ENCODE measurements at regions not wholly inside any gene's neighbourhood (a gene's known extent, or its start where the extent isn't known, plus 50 kb on each side); places are given as distances from the start of the nearest gene placed in this dataset.

- H3K36me3 ChIP-seq (ENCODE audit: insufficient read depth, low read length): no peaks in the 10 kb centered on the region
- H3K27me3 ChIP-seq (ENCODE audit: control insufficient read depth in 1 of 2, insufficient read depth in 2 of 2, low read length in 2 of 2): no peaks in the 10 kb centered on the region
- no peaks in the 10 kb centered on the region for H3K4me1 ChIP-seq (ENCODE audit: insufficient read depth, low read length)
- H3K9ac ChIP-seq (ENCODE audit: low read length): no peak overlapping the region
- H3K27ac ChIP-seq (ENCODE audit: low read depth, low read length): no peak overlapping the region
- H3K4me3 ChIP-seq (ENCODE audit: low read depth in 1 of 2, low read length in 2 of 2): no peak overlapping the region
- no peaks in the 10 kb centered on the region for H3K9me3 ChIP-seq (ENCODE audit: low read length)
These were observed 501.7 kb downstream of the ARHGEF28 start for GRCh38 chr5:74127381-74128320.

GRCh38 chr5:74126294-74126693 is 500.3 kb downstream of the ARHGEF28 start:
- Histone ChIP-seq H3K9ac (ENCODE audit: low read length) (no peak overlapping the region), H3K27me3 (ENCODE audit: control insufficient read depth in 1 of 2, insufficient read depth in 2 of 2, low read length in 2 of 2) (no peaks in the 10 kb centered on the region), H3K4me1 (ENCODE audit: insufficient read depth, low read length) (no peaks in the 10 kb centered on the region), H3K9me3 (ENCODE audit: low read length) (no peaks in the 10 kb centered on the region), H3K4me3 (ENCODE audit: low read depth in 1 of 2, low read length in 2 of 2) (no peak overlapping the region), H3K27ac (ENCODE audit: low read depth, low read length) (no peak overlapping the region), H3K36me3 (ENCODE audit: insufficient read depth, low read length) (no peaks in the 10 kb centered on the region)

GRCh38 chr5:74124826-74125225 is 498.8 kb downstream of the ARHGEF28 start:
- Histone ChIP-seq H3K27me3 (ENCODE audit: control insufficient read depth in 1 of 2, insufficient read depth in 2 of 2, low read length in 2 of 2) (no peaks in the 10 kb centered on the region), H3K9me3 (ENCODE audit: low read length) (no peaks in the 10 kb centered on the region), H3K4me1 (ENCODE audit: insufficient read depth, low read length) (no peaks in the 10 kb centered on the region), H3K27ac (ENCODE audit: low read depth, low read length) (no peak overlapping the region), H3K36me3 (ENCODE audit: insufficient read depth, low read length) (no peaks in the 10 kb centered on the region), H3K4me3 (ENCODE audit: low read depth in 1 of 2, low read length in 2 of 2) (no peak overlapping the region), H3K9ac (ENCODE audit: low read length) (no peak overlapping the region)

DNA sequence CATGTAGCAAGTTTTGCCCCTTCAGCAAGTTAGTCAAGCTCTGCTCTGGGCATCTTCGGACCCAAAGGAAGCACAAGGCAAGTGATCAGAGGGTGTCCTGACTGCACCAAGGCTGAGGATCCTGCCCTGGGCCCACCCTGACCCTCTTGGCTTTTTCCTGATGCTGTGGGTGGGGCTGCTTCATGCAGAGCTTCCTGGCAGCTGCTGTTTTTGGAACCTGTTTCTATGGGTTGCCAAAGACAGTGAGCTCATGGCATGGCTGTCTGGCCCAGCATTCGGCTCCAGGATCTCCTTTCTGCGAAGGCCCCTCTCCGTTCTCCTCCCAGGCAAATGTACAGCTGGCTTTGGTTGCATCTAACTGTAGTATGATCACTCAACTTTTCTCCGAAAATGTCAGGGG is 497.9 kb downstream of the ARHGEF28 start:
- Histone ChIP-seq H3K9ac (ENCODE audit: low read length) (no peak overlapping the region), H3K9me3 (ENCODE audit: low read length) (no peaks in the 10 kb centered on the region), H3K27me3 (ENCODE audit: control insufficient read depth in 1 of 2, insufficient read depth in 2 of 2, low read length in 2 of 2) (no peaks in the 10 kb centered on the region), H3K36me3 (ENCODE audit: insufficient read depth, low read length) (no peaks in the 10 kb centered on the region), H3K4me1 (ENCODE audit: insufficient read depth, low read length) (no peaks in the 10 kb centered on the region), H3K27ac (ENCODE audit: low read depth, low read length) (no peak overlapping the region), H3K4me3 (ENCODE audit: low read depth in 1 of 2, low read length in 2 of 2) (no peak overlapping the region)

- H3K36me3 ChIP-seq (ENCODE audit: insufficient read depth, low read length): no peaks in the 10 kb centered on the region
- no peaks in the 10 kb centered on the region for H3K4me1 ChIP-seq (ENCODE audit: insufficient read depth, low read length)
- H3K27ac ChIP-seq (ENCODE audit: low read depth, low read length): no peak overlapping the region
These were observed 497.1 kb downstream of the ARHGEF28 start for GRCh38 chr5:74122979-74123590.

DNA sequence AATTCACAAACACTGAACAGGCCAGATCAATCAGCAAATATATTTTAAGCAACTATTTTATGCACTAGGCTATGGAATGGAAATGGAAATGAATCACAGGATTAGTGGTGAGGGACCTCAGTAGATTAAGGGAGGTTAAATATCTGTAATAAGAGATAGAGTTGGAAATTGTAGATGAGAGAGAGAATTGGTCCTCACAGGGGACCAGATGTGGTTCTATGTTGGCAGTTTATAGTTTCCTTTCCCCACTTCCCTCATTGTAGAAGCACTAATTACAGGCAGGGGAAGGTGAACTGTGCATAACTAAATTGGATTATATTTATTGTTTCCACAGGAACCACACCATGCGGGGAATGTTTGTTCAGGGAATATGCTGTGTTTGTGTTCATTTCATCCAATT is 496.2 kb downstream of the ARHGEF28 start:
- Histone ChIP-seq H3K9ac (ENCODE audit: low read length) (no peak overlapping the region), H3K36me3 (ENCODE audit: insufficient read depth, low read length) (no peaks in the 10 kb centered on the region), H3K27me3 (ENCODE audit: control insufficient read depth in 1 of 2, insufficient read depth in 2 of 2, low read length in 2 of 2) (no peaks in the 10 kb centered on the region), H3K9me3 (ENCODE audit: low read length) (no peaks in the 10 kb centered on the region), H3K27ac (ENCODE audit: low read depth, low read length) (no peak overlapping the region), H3K4me1 (ENCODE audit: insufficient read depth, low read length) (no peaks in the 10 kb centered on the region), H3K4me3 (ENCODE audit: low read depth in 1 of 2, low read length in 2 of 2) (no peak overlapping the region)

More at GRCh38 chr5:74122979-74123590, 497.1 kb downstream of the ARHGEF28 start:
- Histone ChIP-seq H3K27me3 (ENCODE audit: control insufficient read depth in 1 of 2, insufficient read depth in 2 of 2, low read length in 2 of 2) (no peaks in the 10 kb centered on the region), H3K4me3 (ENCODE audit: low read depth in 1 of 2, low read length in 2 of 2) (no peak overlapping the region), H3K9me3 (ENCODE audit: low read length) (no peaks in the 10 kb centered on the region), H3K9ac (ENCODE audit: low read length) (no peak overlapping the region)

DNA sequence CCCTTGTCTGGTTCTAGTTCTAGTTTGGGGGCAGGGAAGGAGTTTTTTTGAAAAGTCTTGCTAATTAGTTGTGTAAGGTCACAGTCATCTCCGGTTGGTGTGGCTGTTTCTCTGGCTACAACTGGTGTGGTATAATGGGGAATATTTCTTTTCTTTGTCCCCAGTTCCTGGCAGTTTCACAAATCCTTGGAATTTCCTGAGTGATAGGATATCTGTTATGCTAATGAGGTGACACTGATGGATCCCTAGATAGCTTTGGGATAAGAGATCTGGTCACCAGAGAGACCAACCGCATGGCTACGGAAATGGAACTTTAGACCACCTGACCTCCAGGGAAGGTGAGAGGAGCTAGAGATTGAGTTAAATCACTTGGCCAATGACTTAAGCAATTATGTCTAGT is 494.6 kb downstream of the ARHGEF28 start:
- H3K27ac ChIP-seq (ENCODE audit: low read depth, low read length): no peak overlapping the region

GRCh38 chr5:74118071-74118470 is 492.1 kb downstream of the ARHGEF28 start:
- H3K27me3 ChIP-seq (ENCODE audit: control insufficient read depth in 1 of 2, insufficient read depth in 2 of 2, low read length in 2 of 2): no peaks in the 10 kb centered on the region
- H3K9ac ChIP-seq (ENCODE audit: low read length): no peak overlapping the region
- H3K4me3 ChIP-seq (ENCODE audit: low read depth in 1 of 2, low read length in 2 of 2): no peak overlapping the region
- no peaks in the 10 kb centered on the region for H3K4me1 ChIP-seq (ENCODE audit: insufficient read depth, low read length)
- no peak overlapping the region for H3K27ac ChIP-seq (ENCODE audit: low read depth, low read length)
- no peaks in the 10 kb centered on the region for H3K9me3 ChIP-seq (ENCODE audit: low read length)
- H3K36me3 ChIP-seq (ENCODE audit: insufficient read depth, low read length): no peaks in the 10 kb centered on the region

More for the DNA sequence above, 494.6 kb downstream of the ARHGEF28 start:
- Histone ChIP-seq H3K36me3 (ENCODE audit: insufficient read depth, low read length) (no peaks in the 10 kb centered on the region), H3K9me3 (ENCODE audit: low read length) (no peaks in the 10 kb centered on the region), H3K27me3 (ENCODE audit: control insufficient read depth in 1 of 2, insufficient read depth in 2 of 2, low read length in 2 of 2) (no peaks in the 10 kb centered on the region), H3K4me3 (ENCODE audit: low read depth in 1 of 2, low read length in 2 of 2) (no peak overlapping the region), H3K4me1 (ENCODE audit: insufficient read depth, low read length) (no peaks in the 10 kb centered on the region), H3K9ac (ENCODE audit: low read length) (no peak overlapping the region)

- Histone ChIP-seq H3K27me3 (ENCODE audit: control insufficient read depth in 1 of 2, insufficient read depth in 2 of 2, low read length in 2 of 2) (no peaks in the 10 kb centered on the region), H3K36me3 (ENCODE audit: insufficient read depth, low read length) (no peaks in the 10 kb centered on the region), H3K9me3 (ENCODE audit: low read length) (no peaks in the 10 kb centered on the region), H3K4me3 (ENCODE audit: low read depth in 1 of 2, low read length in 2 of 2) (no peak overlapping the region), H3K27ac (ENCODE audit: low read depth, low read length) (no peak overlapping the region), H3K9ac (ENCODE audit: low read length) (no peak overlapping the region), H3K4me1 (ENCODE audit: insufficient read depth, low read length) (no peaks in the 10 kb centered on the region)
These were observed 491.0 kb downstream of the ARHGEF28 start for GRCh38 chr5:74116984-74117383.

DNA sequence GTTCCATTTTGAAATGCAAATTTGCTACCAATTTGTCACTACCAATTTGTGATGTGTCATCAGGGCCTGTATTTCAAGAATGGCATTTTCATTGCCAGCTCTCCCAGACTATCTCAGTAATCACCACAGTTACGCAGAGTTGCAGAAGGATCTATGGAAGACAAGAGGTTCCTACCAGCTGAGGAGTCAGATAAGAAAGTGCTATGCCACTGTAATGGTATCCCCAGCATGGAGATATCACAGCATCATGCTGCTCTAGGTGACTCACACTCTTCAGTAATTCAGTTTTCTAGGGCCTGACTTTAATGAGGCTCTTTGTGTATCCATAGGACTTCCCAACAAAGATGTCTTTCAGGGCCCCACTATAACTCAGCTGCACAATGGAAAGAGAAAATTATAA is 490.3 kb downstream of the ARHGEF28 start:
- H3K27ac ChIP-seq (ENCODE audit: low read depth, low read length): no peak overlapping the region
- no peak overlapping the region for H3K9ac ChIP-seq (ENCODE audit: low read length)
- no peaks in the 10 kb centered on the region for H3K9me3 ChIP-seq (ENCODE audit: low read length)
- H3K4me1 ChIP-seq (ENCODE audit: insufficient read depth, low read length): no peaks in the 10 kb centered on the region
- H3K36me3 ChIP-seq (ENCODE audit: insufficient read depth, low read length): no peaks in the 10 kb centered on the region
- no peak overlapping the region for H3K4me3 ChIP-seq (ENCODE audit: low read depth in 1 of 2, low read length in 2 of 2)
- H3K27me3 ChIP-seq (ENCODE audit: control insufficient read depth in 1 of 2, insufficient read depth in 2 of 2, low read length in 2 of 2): no peaks in the 10 kb centered on the region

- H3K9me3 ChIP-seq (ENCODE audit: low read length): no peaks in the 10 kb centered on the region
- no peak overlapping the region for H3K9ac ChIP-seq (ENCODE audit: low read length)
- no peaks in the 10 kb centered on the region for H3K27me3 ChIP-seq (ENCODE audit: control insufficient read depth in 1 of 2, insufficient read depth in 2 of 2, low read length in 2 of 2)
- no peaks in the 10 kb centered on the region for H3K36me3 ChIP-seq (ENCODE audit: insufficient read depth, low read length)
- no peak overlapping the region for H3K4me3 ChIP-seq (ENCODE audit: low read depth in 1 of 2, low read length in 2 of 2)
- H3K27ac ChIP-seq (ENCODE audit: low read depth, low read length): no peak overlapping the region
- H3K4me1 ChIP-seq (ENCODE audit: insufficient read depth, low read length): no peaks in the 10 kb centered on the region
These were observed 487.9 kb downstream of the ARHGEF28 start for GRCh38 chr5:74113927-74114326.

DNA sequence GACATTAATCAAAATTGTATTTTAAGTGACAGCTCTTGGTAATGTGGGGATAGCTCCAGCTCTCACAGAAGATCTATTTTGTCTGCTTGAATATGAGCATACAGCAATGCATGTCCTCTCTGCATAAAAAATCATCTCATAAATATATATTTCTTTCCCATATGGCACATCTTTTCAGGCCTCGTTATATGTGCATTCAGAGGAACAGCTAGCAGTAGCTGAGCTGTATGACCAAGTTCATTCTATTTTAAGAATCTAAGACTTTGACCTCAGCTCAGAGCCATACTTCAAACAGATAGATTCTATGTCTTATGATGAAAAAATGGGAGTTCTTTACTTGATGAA is 487.2 kb downstream of the ARHGEF28 start:
- Histone ChIP-seq H3K27me3 (ENCODE audit: control insufficient read depth in 1 of 2, insufficient read depth in 2 of 2, low read length in 2 of 2) (no peaks in the 10 kb centered on the region), H3K9me3 (ENCODE audit: low read length) (no peaks in the 10 kb centered on the region), H3K27ac (ENCODE audit: low read depth, low read length) (no peak overlapping the region), H3K9ac (ENCODE audit: low read length) (no peak overlapping the region), H3K36me3 (ENCODE audit: insufficient read depth, low read length) (no peaks in the 10 kb centered on the region), H3K4me3 (ENCODE audit: low read depth in 1 of 2, low read length in 2 of 2) (no peak overlapping the region), H3K4me1 (ENCODE audit: insufficient read depth, low read length) (no peaks in the 10 kb centered on the region)
